SK-N-SH (cell line): ENCODE measurements at regions not wholly inside any gene's neighbourhood (a gene's known extent, or its start where the extent isn't known, plus 50 kb on each side); places are given as distances from the start of the nearest gene placed in this dataset.

Experiments
- CTCF ChIA-PET: fragments of 300-600, 350-600 bp; formaldehyde crosslinking; extraction: SDS; loops from one replicate; lab custom pipeline; 2021; lab: Yijun Ruan, JAX
- POLR2A ChIA-PET: fragments of 350-600 bp; sonication (Branson Sonifier 250); formaldehyde crosslinking; extraction: SDS; loops from one replicate; lab custom pipeline; 2020; ENCODE audit warnings: antibody characterized with exemption, inconsistent platforms; lab: Yijun Ruan, JAX
- DNase-seq: peaks from one replicate; pipeline ENCODE4 v3.0.0; 2012
- H2AFZ ChIP-seq: fragments of 200-600 bp; sonication (generic); 2 replicates; pipeline ENCODE4 v1.8.1; 2016; ENCODE audit warnings: antibody characterized with exemption, mild to moderate bottlenecking, low read depth
- H3F3A ChIP-seq: fragments of 200-600 bp; sonication (generic); replicated peaks from 2 replicates; pipeline ENCODE3; 2016; ENCODE audit warnings: antibody characterized with exemption, mild to moderate bottlenecking; ENCODE audit not compliant: insufficient read depth
- H3K27ac ChIP-seq, 2 experiments: fragments of 200-500 bp in 1 of 2; fragments of 200-600 bp in 1 of 2; sonication (Bioruptor generic) in 1 of 2; sonication (generic), shearing (Covaris generic) in 1 of 2; 2 replicates each; pipeline versions ENCODE4 v1.5.1 to v1.6.1; 2014 to 2016; ENCODE audit warnings: low read depth in 2 of 2, inconsistent platforms in 1 of 2, low read length in 1 of 2, mild to moderate bottlenecking in 1 of 2, mixed read lengths in 1 of 2
- H3K27me3 ChIP-seq: fragments of 200-600 bp; sonication (generic), shearing (Covaris generic); 2 replicates; pipeline ENCODE4 v1.6.1; 2016; ENCODE audit warnings: mixed run types; ENCODE audit not compliant: insufficient read depth
- H3K36me3 ChIP-seq, 2 experiments: fragments of 200-500 bp in 1 of 2; fragments of 200-600 bp in 1 of 2; sonication (Bioruptor generic) in 1 of 2; sonication (generic) in 1 of 2; replicated peaks in 1 of 2; 2 replicates each; pipeline versions ENCODE3 to v1.5.1; 2014 to 2016; ENCODE audit warnings: low read length in 1 of 2, mild to moderate bottlenecking in 1 of 2; ENCODE audit not compliant: insufficient read depth in 2 of 2, control insufficient read depth in 1 of 2
- H3K4me1 ChIP-seq, 2 experiments: fragments of 200-500 bp in 1 of 2; fragments of 200-600 bp in 1 of 2; sonication (Bioruptor generic) in 1 of 2; sonication (generic), shearing (Covaris generic) in 1 of 2; 2 replicates each; pipeline versions ENCODE4 v1.5.1 to v1.6.1; 2014 to 2016; ENCODE audit warnings: low read depth in 1 of 2, low read length in 1 of 2, mixed run types in 1 of 2; ENCODE audit not compliant: insufficient read depth in 2 of 2, control insufficient read depth in 1 of 2
- H3K4me2 ChIP-seq: fragments of 200-600 bp; sonication (generic), shearing (Covaris generic); 2 replicates; pipeline ENCODE4 v1.6.1; 2017; ENCODE audit warnings: mixed run types
- H3K4me3 ChIP-seq, 2 experiments: fragments of 200-500 bp in 1 of 2; fragments of 200-600 bp in 1 of 2; sonication (Bioruptor generic) in 1 of 2; sonication (generic), shearing (Covaris generic) in 1 of 2; 2 replicates each; pipeline versions ENCODE4 v1.5.1 to v1.8.1; 2014 to 2016; ENCODE audit warnings: low read depth in 2 of 2, inconsistent platforms in 1 of 2, low read length in 1 of 2, mild to moderate bottlenecking in 1 of 2, mixed read lengths in 1 of 2, moderate library complexity in 1 of 2
- H3K79me2 ChIP-seq: fragments of 200-600 bp; sonication (generic); 2 replicates; pipeline ENCODE4 v1.8.1; 2017; ENCODE audit warnings: mild to moderate bottlenecking; ENCODE audit not compliant: insufficient read depth
- H3K9ac ChIP-seq: fragments of 200-600 bp; sonication (generic); 2 replicates; pipeline ENCODE4 v1.6.1; 2017; ENCODE audit warnings: mixed run types
- H3K9me2 ChIP-seq: fragments of 200-600 bp; sonication (generic); 2 replicates; pipeline ENCODE4 v1.6.1; 2017; ENCODE audit warnings: mixed run types
- H3K9me3 ChIP-seq: fragments of 200-600 bp; sonication (generic); 2 replicates; pipeline ENCODE4 v1.6.1; 2017; ENCODE audit warnings: mixed run types, mild to moderate bottlenecking, moderate library complexity
- H4K20me1 ChIP-seq: fragments of 200-600 bp; sonication (generic); 2 replicates; pipeline ENCODE4 v1.6.1; 2017; ENCODE audit warnings: mild to moderate bottlenecking, mixed run types; ENCODE audit not compliant: insufficient read depth
- FOXJ3 ChIP-seq: sonication (generic); formaldehyde crosslinking; IDR thresholded peaks from 2 replicates; pipeline ENCODE4 v1.5.1; 2020; ENCODE audit warnings: mild to moderate bottlenecking, missing genetic modification reagents
- FOXM1 ChIP-seq: IDR thresholded peaks from 2 replicates; pipeline ENCODE4 v1.4.0; 2012; ENCODE audit warnings: low read depth, mild to moderate bottlenecking
- JUND ChIP-seq: IDR thresholded peaks from 2 replicates; pipeline ENCODE4 v1.4.0; 2012
- NFIC ChIP-seq: IDR thresholded peaks from 2 replicates; pipeline ENCODE4 v1.4.0; 2012; ENCODE audit warnings: borderline replicate concordance
- RAD21 ChIP-seq: IDR thresholded peaks from 2 replicates; pipeline ENCODE4 v1.6.1; 2012; ENCODE audit warnings: mild to moderate bottlenecking, low read length
- RFX5 ChIP-seq: IDR thresholded peaks from 2 replicates; pipeline ENCODE4 v1.6.1; 2012; ENCODE audit warnings: mild to moderate bottlenecking, improper control_type of control experiment, low read length
- RXRA ChIP-seq: IDR thresholded peaks from 2 replicates; pipeline ENCODE4 v1.4.0; 2012; ENCODE audit warnings: low read depth, mild to moderate bottlenecking, borderline replicate concordance
- SIN3A ChIP-seq: IDR thresholded peaks from 2 replicates; pipeline ENCODE4 v1.6.1; 2012; ENCODE audit warnings: low read depth, mild to moderate bottlenecking, low read length, moderate library complexity, borderline replicate concordance
- SMC3 ChIP-seq: IDR thresholded peaks from 2 replicates; pipeline ENCODE4 v1.6.1; 2012; ENCODE audit warnings: low read depth, low read length, improper control_type of control experiment
- TAF1 ChIP-seq: IDR thresholded peaks from 2 replicates; pipeline ENCODE4 v1.6.1; 2012; ENCODE audit warnings: low read depth, mild to moderate bottlenecking, low read length, moderate library complexity, borderline replicate concordance
- TCF12 ChIP-seq: IDR thresholded peaks from 2 replicates; pipeline ENCODE4 v1.4.0; 2012
- TEAD4 ChIP-seq: IDR thresholded peaks from 2 replicates; pipeline ENCODE4 v1.4.0; 2012; ENCODE audit warnings: mild to moderate bottlenecking, borderline replicate concordance; ENCODE audit not compliant: insufficient read depth
- WGBS: methylation state at CpG from one replicate; pipeline ENCODE4 v1.1.6; 2017; ENCODE audit warnings: low lambda C conversion rate; 5-methylcytosine and 5-hydroxymethylcytosine counted together
- TF ChIP-seq, protein P1 (sequence below): IDR thresholded peaks from 2 replicates; pipeline ENCODE4 v1.4.0; 2012; ENCODE audit warnings: low read depth, borderline replicate concordance
- TF ChIP-seq, protein P2 (sequence below): IDR thresholded peaks from 2 replicates; pipeline ENCODE4; 2012
- TF ChIP-seq, protein P3 (sequence below): IDR thresholded peaks from 2 replicates; pipeline ENCODE4 v1.6.1; 2012; ENCODE audit warnings: mild to moderate bottlenecking, low read depth, low read length, moderate library complexity

DNA sequence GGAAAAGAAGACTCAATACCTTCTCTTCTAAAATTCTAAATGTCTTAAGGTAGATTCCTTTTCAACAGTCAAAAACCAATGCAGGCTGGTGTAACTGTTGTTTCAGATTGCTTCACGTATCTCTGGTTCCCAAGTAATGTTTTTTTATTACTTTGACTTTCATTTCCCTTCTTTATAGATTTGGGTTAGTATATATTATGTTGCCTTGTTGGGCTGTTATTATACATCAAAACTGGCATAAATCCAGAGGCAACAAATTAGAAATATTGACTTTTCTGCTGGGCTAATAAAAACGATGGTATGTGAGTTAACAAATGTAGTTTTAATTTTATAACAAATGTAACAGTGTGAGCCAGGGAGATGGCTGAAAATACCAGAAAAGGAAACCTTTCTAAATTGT, 444.7 kb upstream of the TENM3 start:
- Histone ChIP-seq H3K9me2 (no peaks in the 10 kb centered on the region), H3F3A (no peaks in the 10 kb centered on the region), H3K4me3 (no peak overlapping the region), H3K79me2 (no peaks in the 10 kb centered on the region), H3K27ac (no peak overlapping the region), H3K9ac (no peak overlapping the region), H2AFZ (no peak overlapping the region), H3K4me2 (no peak overlapping the region), H3K9me3 (peaks cover 6% of the 10 kb centered on the region; the same call in 1 of the 2 replicates), H3K36me3 (no peaks in the 10 kb centered on the region), H3K27me3 (no peaks in the 10 kb centered on the region), H4K20me1 (no peaks in the 10 kb centered on the region), H3K4me1 (no peaks in the 10 kb centered on the region)
- POLR2A ChIA-PET = no interaction called here
- CTCF ChIA-PET = no interaction called here
- no peak for DNase-seq
- 59% methylated on average over 2 of the region's 2 CpGs for WGBS
- TF ChIP-seq FOXM1 (no peak), RAD21 (no peak), JUND (no peak), TEAD4 (no peak), RXRA (no peak), SIN3A (no peak), TCF12 (no peak), FOXJ3 (CRISPR knock-in tag) (no peak), RFX5 (no peak), TAF1 (no peak), SMC3 (no peak), NFIC (no peak)
- TF ChIP-seq, protein P1, sequence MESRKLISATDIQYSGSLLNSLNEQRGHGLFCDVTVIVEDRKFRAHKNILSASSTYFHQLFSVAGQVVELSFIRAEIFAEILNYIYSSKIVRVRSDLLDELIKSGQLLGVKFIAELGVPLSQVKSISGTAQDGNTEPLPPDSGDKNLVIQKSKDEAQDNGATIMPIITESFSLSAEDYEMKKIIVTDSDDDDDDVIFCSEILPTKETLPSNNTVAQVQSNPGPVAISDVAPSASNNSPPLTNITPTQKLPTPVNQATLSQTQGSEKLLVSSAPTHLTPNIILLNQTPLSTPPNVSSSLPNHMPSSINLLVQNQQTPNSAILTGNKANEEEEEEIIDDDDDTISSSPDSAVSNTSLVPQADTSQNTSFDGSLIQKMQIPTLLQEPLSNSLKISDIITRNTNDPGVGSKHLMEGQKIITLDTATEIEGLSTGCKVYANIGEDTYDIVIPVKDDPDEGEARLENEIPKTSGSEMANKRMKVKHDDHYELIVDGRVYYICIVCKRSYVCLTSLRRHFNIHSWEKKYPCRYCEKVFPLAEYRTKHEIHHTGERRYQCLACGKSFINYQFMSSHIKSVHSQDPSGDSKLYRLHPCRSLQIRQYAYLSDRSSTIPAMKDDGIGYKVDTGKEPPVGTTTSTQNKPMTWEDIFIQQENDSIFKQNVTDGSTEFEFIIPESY = no peak
- TF ChIP-seq, protein P2, sequence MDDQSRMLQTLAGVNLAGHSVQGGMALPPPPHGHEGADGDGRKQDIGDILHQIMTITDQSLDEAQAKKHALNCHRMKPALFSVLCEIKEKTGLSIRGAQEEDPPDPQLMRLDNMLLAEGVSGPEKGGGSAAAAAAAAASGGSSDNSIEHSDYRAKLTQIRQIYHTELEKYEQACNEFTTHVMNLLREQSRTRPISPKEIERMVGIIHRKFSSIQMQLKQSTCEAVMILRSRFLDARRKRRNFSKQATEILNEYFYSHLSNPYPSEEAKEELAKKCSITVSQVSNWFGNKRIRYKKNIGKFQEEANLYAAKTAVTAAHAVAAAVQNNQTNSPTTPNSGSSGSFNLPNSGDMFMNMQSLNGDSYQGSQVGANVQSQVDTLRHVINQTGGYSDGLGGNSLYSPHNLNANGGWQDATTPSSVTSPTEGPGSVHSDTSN = no peak
- TF ChIP-seq, protein P3, sequence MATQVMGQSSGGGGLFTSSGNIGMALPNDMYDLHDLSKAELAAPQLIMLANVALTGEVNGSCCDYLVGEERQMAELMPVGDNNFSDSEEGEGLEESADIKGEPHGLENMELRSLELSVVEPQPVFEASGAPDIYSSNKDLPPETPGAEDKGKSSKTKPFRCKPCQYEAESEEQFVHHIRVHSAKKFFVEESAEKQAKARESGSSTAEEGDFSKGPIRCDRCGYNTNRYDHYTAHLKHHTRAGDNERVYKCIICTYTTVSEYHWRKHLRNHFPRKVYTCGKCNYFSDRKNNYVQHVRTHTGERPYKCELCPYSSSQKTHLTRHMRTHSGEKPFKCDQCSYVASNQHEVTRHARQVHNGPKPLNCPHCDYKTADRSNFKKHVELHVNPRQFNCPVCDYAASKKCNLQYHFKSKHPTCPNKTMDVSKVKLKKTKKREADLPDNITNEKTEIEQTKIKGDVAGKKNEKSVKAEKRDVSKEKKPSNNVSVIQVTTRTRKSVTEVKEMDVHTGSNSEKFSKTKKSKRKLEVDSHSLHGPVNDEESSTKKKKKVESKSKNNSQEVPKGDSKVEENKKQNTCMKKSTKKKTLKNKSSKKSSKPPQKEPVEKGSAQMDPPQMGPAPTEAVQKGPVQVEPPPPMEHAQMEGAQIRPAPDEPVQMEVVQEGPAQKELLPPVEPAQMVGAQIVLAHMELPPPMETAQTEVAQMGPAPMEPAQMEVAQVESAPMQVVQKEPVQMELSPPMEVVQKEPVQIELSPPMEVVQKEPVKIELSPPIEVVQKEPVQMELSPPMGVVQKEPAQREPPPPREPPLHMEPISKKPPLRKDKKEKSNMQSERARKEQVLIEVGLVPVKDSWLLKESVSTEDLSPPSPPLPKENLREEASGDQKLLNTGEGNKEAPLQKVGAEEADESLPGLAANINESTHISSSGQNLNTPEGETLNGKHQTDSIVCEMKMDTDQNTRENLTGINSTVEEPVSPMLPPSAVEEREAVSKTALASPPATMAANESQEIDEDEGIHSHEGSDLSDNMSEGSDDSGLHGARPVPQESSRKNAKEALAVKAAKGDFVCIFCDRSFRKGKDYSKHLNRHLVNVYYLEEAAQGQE = no peak
